HG03039 (cell line): ENCODE measurements at regions not wholly inside any gene's neighbourhood (a gene's known extent, or its start where the extent isn't known, plus 50 kb on each side); places are given as distances from the start of the nearest gene placed in this dataset.

ENCODE experiments used
- ATAC-seq: cut with Tn5 transposase; IDR thresholded peaks from one replicate; pipeline ENCODE4 v1.9.1; 2021; ENCODE audit warnings: mild to moderate bottlenecking, moderate library complexity; ENCODE audit not compliant: unreplicated experiment

- ATAC-seq, result no peak
Observed at GRCh38 chr14:65794674-65795279, 382.2 kb downstream of the FUT8 start.

- no peak for ATAC-seq
Observed at GRCh38 chr14:65798216-65798615, 385.7 kb downstream of the FUT8 start.

- ATAC-seq, result no peak
Observed at GRCh38 chr14:65800694-65801093, 388.2 kb downstream of the FUT8 start.

- ATAC-seq, result no peak
Observed at GRCh38 chr14:65802196-65802595, 389.7 kb downstream of the FUT8 start.

- no peak for ATAC-seq
Observed at GRCh38 chr14:65803885-65804284, 391.4 kb downstream of the FUT8 start.

- no peak for ATAC-seq
Observed at GRCh38 chr14:65804439-65805112, 392.0 kb downstream of the FUT8 start.

- no peak for ATAC-seq
Observed at GRCh38 chr14:65805113-65805473, 392.6 kb downstream of the FUT8 start.

- no peak for ATAC-seq
Observed at GRCh38 chr14:65808390-65808789, 395.9 kb downstream of the FUT8 start.

- ATAC-seq, result no peak
Observed at GRCh38 chr14:65810322-65810721, 397.8 kb downstream of the FUT8 start.

- ATAC-seq, result no peak
Observed at GRCh38 chr14:65813760-65814384, 401.3 kb downstream of the FUT8 start.

- no peak for ATAC-seq
Observed at GRCh38 chr14:65815127-65815526, 402.6 kb downstream of the FUT8 start.

- ATAC-seq, result no peak
Observed at GRCh38 chr14:65817011-65817410, 404.5 kb downstream of the FUT8 start.

- ATAC-seq, result no peak
Observed at GRCh38 chr14:65819569-65819968, 407.0 kb downstream of the FUT8 start.

- no peak for ATAC-seq
Observed at GRCh38 chr14:65821224-65821753, 408.8 kb downstream of the FUT8 start.

GRCh38 chr14:65824285-65824977 is 411.9 kb downstream of the FUT8 start:
- ATAC-seq, result peak; percentile 64

GRCh38 chr14:65824978-65825299 is 412.4 kb downstream of the FUT8 start:
- no peak for ATAC-seq

GRCh38 chr14:65826946-65827345 is 414.4 kb downstream of the FUT8 start:
- ATAC-seq, result no peak

GRCh38 chr14:65827520-65827919 is 415.0 kb downstream of the FUT8 start:
- no peak for ATAC-seq

- no peak for ATAC-seq
Observed at GRCh38 chr14:65828396-65828795, 415.9 kb downstream of the FUT8 start.

GRCh38 chr14:65832431-65833266 is 420.1 kb downstream of the FUT8 start:
- no peak for ATAC-seq
